B cell (primary cell): ENCODE measurements at regions not wholly inside any gene's neighbourhood (a gene's known extent, or its start where the extent isn't known, plus 50 kb on each side); places are given as distances from the start of the nearest gene placed in this dataset.
"Not testable (repeated sequence)": the region's sequence is repeated elsewhere in the genome, so short reads cannot be mapped to it uniquely, and the experiment has no call there.

Source experiments
- ATAC-seq: fragments of 200-7000 bp; cut with Tn5 transposase; one replicate; pipeline ENCODE4 v1.10.0; 2021; ENCODE audit warnings: low read depth, mild to moderate bottlenecking, moderate number of reproducible peaks, moderate library complexity
- CTCF ChIA-PET: fragments of 350-600 bp; sonication (Branson Sonifier 250); formaldehyde crosslinking; loops from one replicate; lab custom pipeline; 2021; ENCODE audit warnings: antibody characterized with exemption, inconsistent platforms; lab: Charles Lee
- POLR2A ChIA-PET: fragments of 350-600 bp; sonication (Branson Sonifier 250); formaldehyde crosslinking; loops from one replicate; lab custom pipeline; 2021; ENCODE audit warnings: antibody characterized with exemption; lab: Charles Lee
- DNase-seq: peaks from one replicate; pipeline ENCODE4 v3.0.0; 2013
- H2AFZ ChIP-seq: 2 replicates; pipeline ENCODE4 v1.6.1; 2012; ENCODE audit warnings: mild to moderate bottlenecking, low read depth, low read length; ENCODE audit not compliant: insufficient read depth, poor library complexity, severe bottlenecking
- H3K27ac ChIP-seq, 2 donors: 1 replicate in 1 of 2; 2 replicates in 1 of 2; pipeline ENCODE4 v1.5.1; 2012 to 2013; ENCODE audit warnings: low read length in 2 of 2, mild to moderate bottlenecking in 2 of 2, moderate library complexity in 1 of 2
- H3K27me3 ChIP-seq, 4 experiments: fragments of 200-600 bp in 1 of 4; sonication (generic) in 1 of 4; replicated peaks in 1 of 4; 1 replicate in 2 of 4; 2 replicates in 2 of 4; pipeline versions ENCODE4 v1.6.1 to v1.7.0; 2013 to 2016; ENCODE audit warnings: low read length in 3 of 4, mild to moderate bottlenecking in 2 of 4, mixed read lengths in 1 of 4, moderate library complexity in 1 of 4; ENCODE audit not compliant: insufficient read depth in 4 of 4, control insufficient read depth in 3 of 4; ENCODE audit errors: control extremely low read depth in 1 of 4
- H3K36me3 ChIP-seq, 2 experiments: replicated peaks in 1 of 2; 1 replicate in 1 of 2; 2 replicates in 1 of 2; pipeline versions ENCODE4 v1.6.1 to v1.7.1; 2013; ENCODE audit warnings: low read length in 1 of 2; ENCODE audit not compliant: insufficient read depth in 2 of 2, control insufficient read depth in 1 of 2; ENCODE audit errors: control extremely low read depth in 1 of 2, extremely low read depth in 1 of 2
- H3K4me1 ChIP-seq, 2 donors: fragments of 200-600 bp in 1 of 2; sonication (generic) in 1 of 2; 1 replicate in 1 of 2; 2 replicates in 1 of 2; pipeline versions ENCODE4 v1.5.1 to v1.6.1; 2013 to 2017; ENCODE audit warnings: low read length in 2 of 2; ENCODE audit not compliant: control insufficient read depth in 2 of 2, insufficient read depth in 2 of 2
- H3K4me2 ChIP-seq: replicated peaks from 2 replicates; pipeline ENCODE3; 2012; ENCODE audit warnings: mild to moderate bottlenecking, low read depth, low read length; ENCODE audit not compliant: poor library complexity, severe bottlenecking
- H3K4me3 ChIP-seq, 5 experiments: fragments of 200-600 bp in 1 of 5; sonication (generic) in 1 of 5; 1 replicate in 3 of 5; 2 replicates in 2 of 5; pipeline versions ENCODE4 v1.5.1 to v1.7.0; 2011 to 2016; ENCODE audit warnings: low read length in 4 of 5, mild to moderate bottlenecking in 4 of 5, low read depth in 2 of 5, control low read depth in 1 of 5, moderate library complexity in 1 of 5; ENCODE audit not compliant: insufficient read depth in 1 of 5; ENCODE audit errors: control extremely low read depth in 1 of 5, extremely low read depth in 1 of 5
- H3K79me2 ChIP-seq: fragments of 200-600 bp; sonication (generic); one replicate; pipeline ENCODE4 v1.6.0; 2016; ENCODE audit warnings: low read length; ENCODE audit not compliant: control insufficient read depth, insufficient read depth
- H3K9ac ChIP-seq: fragments of 200-600 bp; sonication (generic); 2 replicates; pipeline ENCODE4 v1.6.1; 2017; ENCODE audit warnings: mild to moderate bottlenecking, low read length, moderate library complexity
- H3K9me3 ChIP-seq, 3 donors: one replicate each; pipeline versions ENCODE4 v1.6.1 to v1.7.1; 2013; ENCODE audit warnings: low read length in 2 of 3; ENCODE audit not compliant: control insufficient read depth in 2 of 3, insufficient read depth in 1 of 3; ENCODE audit errors: control extremely low read depth in 1 of 3
- H4K20me1 ChIP-seq: 2 replicates; pipeline ENCODE4 v1.6.0; 2012; ENCODE audit warnings: mild to moderate bottlenecking, low read length; ENCODE audit not compliant: insufficient read depth, control insufficient read depth, poor library complexity, severe bottlenecking
- H3K27ac Mint-ChIP-seq: one replicate; pipeline ENCODE4 v1.8.0; 2021; ENCODE audit warnings: mixed read lengths
- H3K27me3 Mint-ChIP-seq: one replicate; pipeline ENCODE4 v1.8.0; 2021; ENCODE audit warnings: mixed read lengths
- H3K4me1 Mint-ChIP-seq: one replicate; pipeline ENCODE4 v1.8.0; 2021; ENCODE audit warnings: mixed read lengths
- H3K4me3 Mint-ChIP-seq: one replicate; pipeline ENCODE4 v1.8.0; 2021; ENCODE audit warnings: mixed read lengths
- H3K9me3 Mint-ChIP-seq: one replicate; pipeline ENCODE4 v1.8.0; 2022; ENCODE audit warnings: mixed read lengths; ENCODE audit not compliant: insufficient read depth
- EZH2 ChIP-seq: IDR thresholded peaks from 2 replicates; pipeline ENCODE4 v1.6.1; 2012; ENCODE audit warnings: borderline replicate concordance, low read depth, mild to moderate bottlenecking, moderate library complexity, low read length; ENCODE audit not compliant: insufficient read depth, poor library complexity, severe bottlenecking
- WGBS: methylation state at CpG from one replicate; pipeline ENCODE4 v1.1.5; 2013; ENCODE audit warnings: missing lambda C conversion rate; ENCODE audit not compliant: insufficient coverage; 5-methylcytosine and 5-hydroxymethylcytosine counted together
- intact Hi-C: fragments of 100-400 bp; cut with micrococcal nuclease; formaldehyde crosslinking; loops from one replicate; pipeline ENCODE4 v1.10.0; 2022
- TF ChIP-seq, protein P1 (sequence below): fragments of 200-600 bp; IDR thresholded peaks from one replicate; pipeline ENCODE4 v1.8.0; 2022; ENCODE audit warnings: antibody characterized with exemption, mild to moderate bottlenecking

- Histone ChIP-seq H3K9me3 (no peaks in the 10 kb centered on the region), H3K79me2 (no peaks in the 10 kb centered on the region), H3K36me3 (no peaks in the 10 kb centered on the region), H3K4me2 (no peak overlapping the region), H4K20me1 (no peaks in the 10 kb centered on the region), H3K4me1 (peaks cover 17 to 18% of the 10 kb centered on the region in 2 donors), H3K27ac (no peak overlapping the region), H2AFZ (no peak overlapping the region), H3K9ac (no peak overlapping the region), H3K4me3 (no peak overlapping the region), H3K27me3 (no peaks in the 10 kb centered on the region)
- WGBS: 100% methylated on average over 1 of the region's 3 CpGs
- intact Hi-C loops: no loop called here
- Mint-ChIP-seq H3K27me3 (no peaks in the 10 kb centered on the region), H3K4me1 (peaks cover 29% of the 10 kb centered on the region), H3K9me3 (no peaks in the 10 kb centered on the region), H3K4me3 (no peak overlapping the region), H3K27ac (peak overlapping the region; percentile 50)
- ChIA-PET POLR2A (no interaction called here), CTCF (no interaction called here)
- no peak for ATAC-seq
- no peak for DNase-seq
- TF ChIP-seq, protein P1, sequence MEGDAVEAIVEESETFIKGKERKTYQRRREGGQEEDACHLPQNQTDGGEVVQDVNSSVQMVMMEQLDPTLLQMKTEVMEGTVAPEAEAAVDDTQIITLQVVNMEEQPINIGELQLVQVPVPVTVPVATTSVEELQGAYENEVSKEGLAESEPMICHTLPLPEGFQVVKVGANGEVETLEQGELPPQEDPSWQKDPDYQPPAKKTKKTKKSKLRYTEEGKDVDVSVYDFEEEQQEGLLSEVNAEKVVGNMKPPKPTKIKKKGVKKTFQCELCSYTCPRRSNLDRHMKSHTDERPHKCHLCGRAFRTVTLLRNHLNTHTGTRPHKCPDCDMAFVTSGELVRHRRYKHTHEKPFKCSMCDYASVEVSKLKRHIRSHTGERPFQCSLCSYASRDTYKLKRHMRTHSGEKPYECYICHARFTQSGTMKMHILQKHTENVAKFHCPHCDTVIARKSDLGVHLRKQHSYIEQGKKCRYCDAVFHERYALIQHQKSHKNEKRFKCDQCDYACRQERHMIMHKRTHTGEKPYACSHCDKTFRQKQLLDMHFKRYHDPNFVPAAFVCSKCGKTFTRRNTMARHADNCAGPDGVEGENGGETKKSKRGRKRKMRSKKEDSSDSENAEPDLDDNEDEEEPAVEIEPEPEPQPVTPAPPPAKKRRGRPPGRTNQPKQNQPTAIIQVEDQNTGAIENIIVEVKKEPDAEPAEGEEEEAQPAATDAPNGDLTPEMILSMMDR: no peak
- no peak for TF ChIP-seq EZH2
These were observed 174.5 kb downstream of the CD83 start for GRCh38 chr6:14292119-14292518.

DNA sequence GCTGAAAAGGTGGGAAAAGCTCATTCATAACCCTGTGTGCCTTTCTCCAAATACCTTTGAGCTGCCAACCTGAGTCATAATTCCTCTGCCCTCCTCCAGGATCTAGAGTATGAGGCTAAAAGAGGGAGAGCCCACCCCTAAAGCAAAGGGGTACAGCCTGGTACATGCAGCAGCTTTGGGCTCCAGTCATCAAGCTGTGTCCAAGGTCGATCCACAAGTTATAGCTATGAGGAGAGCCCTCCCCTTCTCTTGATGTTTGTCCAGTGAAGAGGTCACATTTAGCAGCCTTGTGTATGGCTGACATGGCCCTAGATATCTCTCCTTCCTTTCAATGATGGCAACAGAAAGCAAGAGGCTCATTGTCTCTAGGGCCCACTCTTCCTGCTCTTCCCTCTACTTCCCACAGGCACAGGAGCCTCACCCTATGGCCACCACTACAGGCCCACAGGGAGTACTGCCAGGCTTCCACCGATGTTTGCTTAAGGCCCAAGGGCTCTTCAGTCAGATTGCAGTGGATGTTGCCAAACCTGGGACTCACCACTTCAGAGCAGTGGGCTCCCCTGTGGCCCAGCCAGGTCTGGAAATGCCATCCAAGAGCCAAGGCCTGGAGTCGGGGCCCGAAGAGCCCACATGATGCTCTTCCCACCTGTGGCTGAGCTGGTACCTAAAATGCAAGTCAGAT lies 176.8 kb downstream of the CD83 start:
- ChIA-PET CTCF (interaction anchor here (0.6 kb wide), 1 partner anchor 27 kb away, joined by 3 read pairs; no protein-coding TSS in a partner anchor), POLR2A (no interaction called here)
- Histone ChIP-seq H3K9me3 (no peaks in the 10 kb centered on the region), H3K79me2 (no peaks in the 10 kb centered on the region), H3K36me3 (no peaks in the 10 kb centered on the region), H3K4me1 (peaks cover 17 to 18% of the 10 kb centered on the region in 2 donors), H3K9ac (no peak overlapping the region), H3K4me3 (no peak overlapping the region), H3K27me3 (no peaks in the 10 kb centered on the region), H2AFZ (no peak overlapping the region), H3K27ac (no peak overlapping the region), H3K4me2 (no peak overlapping the region), H4K20me1 (no peaks in the 10 kb centered on the region)
- WGBS: 96% methylated on average over 2 of the region's 4 CpGs
- H3K27ac Mint-ChIP-seq: no peak overlapping the region
- H3K4me3 Mint-ChIP-seq: no peak overlapping the region
- no peaks in the 10 kb centered on the region for H3K9me3 Mint-ChIP-seq
- ATAC-seq: no peak
- intact Hi-C loops: no loop called here
- DNase-seq: no peak
- H3K27me3 Mint-ChIP-seq: no peaks in the 10 kb centered on the region
- peaks cover 26% of the 10 kb centered on the region for H3K4me1 Mint-ChIP-seq
- no peak for TF ChIP-seq EZH2
- TF ChIP-seq, protein P1: no peak

GRCh38 chr6:14296698-14297097 lies 179.1 kb downstream of the CD83 start:
- H3K9me3 ChIP-seq, H3K27ac ChIP-seq, H4K20me1 ChIP-seq, H3K4me1 ChIP-seq, H3K9ac ChIP-seq, POLR2A ChIA-PET, H2AFZ ChIP-seq, intact Hi-C loops, H3K27me3 Mint-ChIP-seq, DNase-seq, H3K36me3 ChIP-seq, H3K27me3 ChIP-seq, H3K9me3 Mint-ChIP-seq, H3K4me3 ChIP-seq, H3K27ac Mint-ChIP-seq, H3K4me2 ChIP-seq, ATAC-seq, H3K79me2 ChIP-seq, H3K4me3 Mint-ChIP-seq: not testable (repeated sequence)
- WGBS: 93% methylated on average over 4 of the region's 6 CpGs
- peaks cover 11% of the 10 kb centered on the region for H3K4me1 Mint-ChIP-seq
- CTCF ChIA-PET: interaction anchor here (0.6 kb wide), 1 partner anchor 806 kb away, joined by 3 read pairs; no protein-coding TSS in a partner anchor
